Lung (tissue), 11 donors: ENCODE measurements at regions not wholly inside any gene's neighbourhood (a gene's known extent, or its start where the extent isn't known, plus 50 kb on each side); places are given as distances from the start of the nearest gene placed in this dataset.

ENCODE experiments used
- ATAC-seq: fragments of 200-7000 bp; cut with Tn5 transposase; one replicate; pipeline ENCODE4 v1.9.1; 2020; ENCODE audit warnings: moderate number of reproducible peaks; ENCODE audit not compliant: insufficient read depth, low FRiP score
- DNase-seq, 3 donors: peaks; one replicate each; pipeline ENCODE4 v3.0.0-alpha.2; 2013 to 2017
- H3K27ac ChIP-seq, 2 donors: one replicate each; pipeline ENCODE4 v1.5.1; 2013; ENCODE audit warnings: mild to moderate bottlenecking in 2 of 2, moderate library complexity in 2 of 2, control low read depth in 1 of 2, inconsistent platforms in 1 of 2, low read depth in 1 of 2, low read length in 1 of 2
- H3K27me3 ChIP-seq, 3 donors: one replicate each; pipeline ENCODE4 v1.5.1; 2013; ENCODE audit warnings: low read length in 2 of 3; ENCODE audit not compliant: control insufficient read depth in 3 of 3, insufficient read depth in 3 of 3
- H3K36me3 ChIP-seq, 4 donors: one replicate each; pipeline ENCODE4 v1.5.1; 2013; ENCODE audit warnings: low read length in 4 of 4, mild to moderate bottlenecking in 1 of 4, moderate library complexity in 1 of 4; ENCODE audit not compliant: control insufficient read depth in 4 of 4, insufficient read depth in 4 of 4
- H3K4me1 ChIP-seq, 5 donors: one replicate each; pipeline ENCODE4 v1.5.1; 2013; ENCODE audit warnings: low read length in 5 of 5, mild to moderate bottlenecking in 2 of 5, moderate library complexity in 1 of 5; ENCODE audit not compliant: control insufficient read depth in 5 of 5, insufficient read depth in 5 of 5
- H3K4me3 ChIP-seq: one replicate; pipeline ENCODE4 v1.5.1; 2013; ENCODE audit warnings: mild to moderate bottlenecking, control low read depth, moderate library complexity
- H3K9ac ChIP-seq, 2 donors: one replicate each; pipeline ENCODE4 v1.5.1; 2013; ENCODE audit warnings: low read length in 2 of 2, control low read depth in 1 of 2; ENCODE audit not compliant: insufficient read depth in 1 of 2
- H3K9me3 ChIP-seq, 4 donors: one replicate each; pipeline ENCODE4 v1.5.1; 2013; ENCODE audit warnings: low read length in 3 of 4, mild to moderate bottlenecking in 1 of 4, moderate library complexity in 1 of 4; ENCODE audit not compliant: control insufficient read depth in 4 of 4, insufficient read depth in 3 of 4
- CTCF ChIP-seq: IDR thresholded peaks from 2 replicates; pipeline ENCODE4 v1.5.1; 2012; ENCODE audit warnings: mild to moderate bottlenecking; ENCODE audit errors: control extremely low read depth, extremely low read depth
- WGBS, 2 donors: extraction: QIAGEN DNeasy Blood & Tissue Kit; methylation state at CpG; one replicate each; pipeline ENCODE4 v1.1.7; 2013; 5-methylcytosine and 5-hydroxymethylcytosine counted together
- donor health status: control.
- donor health status: control.
- donor health status: Bipolar disorder and iron deficiency.
- donor health status: healthy.
- donor health status: DM: yes; HTN: yes; CAD: no.

- H3K4me1 ChIP-seq: peaks cover 0 to 7% (median 0%) of the 10 kb centered on the region in 5 donors
- H3K27me3 ChIP-seq: no peaks in the 10 kb centered on the region
- no peaks in the 10 kb centered on the region for H3K36me3 ChIP-seq
- TF ChIP-seq CTCF: no peak
- H3K4me3 ChIP-seq: no peak overlapping the region
- ATAC-seq (no peak), DNase-seq (no peak)
- no peaks in the 10 kb centered on the region for H3K9me3 ChIP-seq
- H3K9ac ChIP-seq: no peak overlapping the region
- WGBS, 2 donors: 89 to 93% methylated on average over 10 of the region's 10 CpGs
- no peak overlapping the region for H3K27ac ChIP-seq
Observed at GRCh38 chr6:108763931-108764579, 84.2 kb upstream of the ARMC2 start.

- DNase-seq (no peak), ATAC-seq (no peak)
- H3K4me3 ChIP-seq: no peak overlapping the region
- peaks cover 0 to 7% (median 0%) of the 10 kb centered on the region in 5 donors for H3K4me1 ChIP-seq
- no peaks in the 10 kb centered on the region for H3K36me3 ChIP-seq
- H3K9ac ChIP-seq: no peak overlapping the region
- TF ChIP-seq CTCF: no peak
- no peaks in the 10 kb centered on the region for H3K9me3 ChIP-seq
- H3K27me3 ChIP-seq: no peaks in the 10 kb centered on the region
- no peak overlapping the region for H3K27ac ChIP-seq
- WGBS, 2 donors: 96 to 100% methylated on average over 1 of the region's 1 CpG
Observed at GRCh38 chr6:108764580-108764950, 83.7 kb upstream of the ARMC2 start.

- H3K36me3 ChIP-seq: no peaks in the 10 kb centered on the region
- H3K9ac ChIP-seq: no peak overlapping the region
- 97 to 98% methylated on average over 2 of the region's 2 CpGs for WGBS, 2 donors
- H3K27ac ChIP-seq: no peak overlapping the region
- no peak for DNase-seq
- peaks cover 0 to 7% (median 0%) of the 10 kb centered on the region in 5 donors for H3K4me1 ChIP-seq
- H3K9me3 ChIP-seq: no peaks in the 10 kb centered on the region
- ATAC-seq: no peak
- H3K27me3 ChIP-seq: no peaks in the 10 kb centered on the region
- TF ChIP-seq CTCF: no peak
- H3K4me3 ChIP-seq: no peak overlapping the region
Observed at GRCh38 chr6:108765495-108765894, 82.7 kb upstream of the ARMC2 start.

- Histone ChIP-seq H3K9ac (no peak overlapping the region), H3K27ac (no peak overlapping the region), H3K4me1 (peaks cover 0 to 7% (median 0%) of the 10 kb centered on the region in 5 donors), H3K27me3 (no peaks in the 10 kb centered on the region), H3K36me3 (no peaks in the 10 kb centered on the region), H3K9me3 (no peaks in the 10 kb centered on the region), H3K4me3 (no peak overlapping the region)
- ATAC-seq (no peak), DNase-seq (no peak)
- TF ChIP-seq CTCF: no peak
- 96 to 99% methylated on average over 5 of the region's 5 CpGs for WGBS, 2 donors
Observed at GRCh38 chr6:108766419-108766818, 81.8 kb upstream of the ARMC2 start.
